Kidney (tissue), 13 donors: ENCODE measurements at regions not wholly inside any gene's neighbourhood (a gene's known extent, or its start where the extent isn't known, plus 50 kb on each side); places are given as distances from the start of the nearest gene placed in this dataset.

Experiments
- DNase-seq, 5 donors: peaks; one replicate each; pipeline ENCODE4 v3.0.0-alpha.2; 2013 to 2020
- FAIRE-seq: peaks from 2 replicates; lab custom pipeline; 2012; peaks lifted over from hg19 to GRCh38; lab: Jason Lieb, UNC
- H3K27ac ChIP-seq, 2 donors: one replicate each; pipeline ENCODE4 v1.7.0; 2013; ENCODE audit warnings: low read depth in 2 of 2, low read length in 2 of 2, inconsistent platforms in 1 of 2
- H3K27me3 ChIP-seq: one replicate; pipeline ENCODE4 v1.7.1; 2013; ENCODE audit warnings: low read length, inconsistent platforms; ENCODE audit not compliant: control insufficient read depth, insufficient read depth
- H3K36me3 ChIP-seq, 3 donors: one replicate each; pipeline versions ENCODE4 v1.7.0 to v1.7.1; 2013; ENCODE audit warnings: low read length in 3 of 3, control low read depth in 1 of 3, inconsistent platforms in 1 of 3; ENCODE audit not compliant: insufficient read depth in 3 of 3, control insufficient read depth in 2 of 3
- H3K4me1 ChIP-seq, 3 donors: one replicate each; pipeline versions ENCODE4 v1.7.0 to v1.7.1; 2013; ENCODE audit warnings: low read length in 3 of 3, inconsistent platforms in 1 of 3, low read depth in 1 of 3; ENCODE audit not compliant: control insufficient read depth in 2 of 3, insufficient read depth in 2 of 3
- H3K4me3 ChIP-seq, 3 donors: one replicate each; pipeline versions ENCODE4 v1.7.0 to v1.8.1; 2013; ENCODE audit warnings: low read length in 3 of 3, control low read depth in 1 of 3, inconsistent platforms in 1 of 3
- H3K9ac ChIP-seq, 3 donors: one replicate each; pipeline versions ENCODE4 v1.7.0 to v1.7.1; 2013; ENCODE audit warnings: low read length in 3 of 3, control low read depth in 1 of 3, inconsistent platforms in 1 of 3
- H3K9me3 ChIP-seq, 3 donors: one replicate each; pipeline versions ENCODE4 v1.7.0 to v1.7.1; 2013; ENCODE audit warnings: low read length in 3 of 3, control low read depth in 1 of 3, inconsistent platforms in 1 of 3; ENCODE audit not compliant: control insufficient read depth in 2 of 3, insufficient read depth in 1 of 3
- intact Hi-C: fragments of 100-400 bp; cut with DNase I; formaldehyde crosslinking; loops from one replicate; pipeline ENCODE4 v1.11.1; 2022
- TF ChIP-seq, protein P1 (sequence below): IDR thresholded peaks from 3 replicates; pipeline ENCODE4 v1.5.1; 2012; ENCODE audit warnings: mild to moderate bottlenecking, moderate library complexity, borderline replicate concordance; ENCODE audit not compliant: insufficient read depth; ENCODE audit errors: extremely low read depth
- donor health status: control.
- donor health status: control.
- donor health status: control.
- donor health status: control.
- donor health status: control.
- donor health status: DM: yes; HTN: yes; CAD: no.
- donor health status: Normal renal cell carcinoma (clear cell type).

DNA sequence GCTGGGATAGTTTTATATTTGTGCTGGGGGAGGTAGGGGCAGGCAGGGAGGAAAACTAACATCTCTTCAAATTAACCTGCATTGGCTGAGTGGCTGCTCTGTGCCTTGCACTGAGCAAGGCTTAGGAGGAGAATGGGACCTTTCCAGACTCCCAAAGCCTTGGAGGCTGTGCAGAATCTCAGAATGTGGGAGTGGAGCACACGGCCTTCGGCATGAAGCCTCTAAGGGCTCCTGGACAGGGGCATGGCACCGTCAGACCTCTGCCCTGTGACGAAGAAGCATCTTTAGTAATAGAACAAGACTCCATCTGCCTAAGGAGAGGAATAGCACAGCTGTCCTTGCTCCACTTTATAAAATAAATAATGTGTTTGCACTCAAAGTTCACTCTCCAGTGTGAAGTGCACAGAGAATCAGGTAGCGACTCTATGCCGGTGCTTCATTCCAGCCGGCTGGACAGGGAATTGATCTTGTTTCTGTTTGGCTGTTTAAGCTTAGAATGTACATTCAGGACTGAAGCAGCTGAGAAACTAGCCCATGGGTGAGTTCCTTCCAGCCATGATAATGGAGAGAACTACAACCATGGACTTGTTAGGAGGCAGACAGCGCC, 228.5 kb upstream of the ADAMTS9 start:
- Histone ChIP-seq H3K27me3 (no peaks in the 10 kb centered on the region), H3K27ac (no peak overlapping the region), H3K36me3 (no peaks in the 10 kb centered on the region), H3K9me3 (no peaks in the 10 kb centered on the region), H3K4me3 (no peak overlapping the region), H3K9ac (no peak overlapping the region), H3K4me1 (no peaks in the 10 kb centered on the region)
- FAIRE-seq (no peak), DNase-seq (no peak)
- TF ChIP-seq, protein P1, sequence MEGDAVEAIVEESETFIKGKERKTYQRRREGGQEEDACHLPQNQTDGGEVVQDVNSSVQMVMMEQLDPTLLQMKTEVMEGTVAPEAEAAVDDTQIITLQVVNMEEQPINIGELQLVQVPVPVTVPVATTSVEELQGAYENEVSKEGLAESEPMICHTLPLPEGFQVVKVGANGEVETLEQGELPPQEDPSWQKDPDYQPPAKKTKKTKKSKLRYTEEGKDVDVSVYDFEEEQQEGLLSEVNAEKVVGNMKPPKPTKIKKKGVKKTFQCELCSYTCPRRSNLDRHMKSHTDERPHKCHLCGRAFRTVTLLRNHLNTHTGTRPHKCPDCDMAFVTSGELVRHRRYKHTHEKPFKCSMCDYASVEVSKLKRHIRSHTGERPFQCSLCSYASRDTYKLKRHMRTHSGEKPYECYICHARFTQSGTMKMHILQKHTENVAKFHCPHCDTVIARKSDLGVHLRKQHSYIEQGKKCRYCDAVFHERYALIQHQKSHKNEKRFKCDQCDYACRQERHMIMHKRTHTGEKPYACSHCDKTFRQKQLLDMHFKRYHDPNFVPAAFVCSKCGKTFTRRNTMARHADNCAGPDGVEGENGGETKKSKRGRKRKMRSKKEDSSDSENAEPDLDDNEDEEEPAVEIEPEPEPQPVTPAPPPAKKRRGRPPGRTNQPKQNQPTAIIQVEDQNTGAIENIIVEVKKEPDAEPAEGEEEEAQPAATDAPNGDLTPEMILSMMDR = no peak
- intact Hi-C loops = no loop called here

DNA sequence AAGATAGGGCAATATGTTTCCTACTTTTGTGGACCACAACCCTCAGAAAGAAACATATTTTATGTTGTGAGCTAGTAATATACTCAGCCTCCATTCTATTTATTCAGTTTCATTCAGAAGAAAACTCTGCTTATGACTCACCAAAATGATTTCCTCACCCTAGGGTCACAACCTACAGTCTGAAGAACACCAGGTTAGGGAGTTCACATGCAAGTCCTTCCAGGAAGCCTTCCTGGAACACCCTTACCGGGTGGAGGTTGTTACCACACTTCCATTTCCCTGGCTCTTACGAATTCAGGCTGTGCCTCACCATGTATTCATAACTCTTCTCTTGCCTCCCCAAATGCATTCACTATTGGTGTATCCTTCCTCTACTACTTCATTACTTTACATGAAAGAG, 228.0 kb upstream of the ADAMTS9 start:
- Histone ChIP-seq H3K27ac (no peak overlapping the region), H3K4me1 (no peaks in the 10 kb centered on the region)
- FAIRE-seq = no peak

DNA sequence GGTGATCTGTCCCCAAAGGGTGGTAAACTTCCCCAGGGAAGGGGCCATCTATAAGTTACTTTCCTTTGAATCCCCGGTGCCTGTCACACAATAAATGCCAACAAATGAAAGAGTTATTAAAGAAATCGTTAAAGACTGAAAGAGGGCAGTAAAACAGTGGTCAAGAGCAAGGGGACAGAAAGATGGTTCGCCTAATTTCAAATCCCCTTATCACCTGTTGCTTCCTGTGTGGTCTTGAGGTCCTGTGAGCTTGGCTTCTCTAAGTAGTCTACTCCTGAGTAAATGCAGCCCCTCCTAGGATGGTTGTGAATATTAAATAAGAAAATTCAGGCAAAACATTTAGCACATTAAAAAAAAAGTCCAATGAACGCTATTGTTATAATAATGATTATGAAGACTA, 225.7 kb upstream of the ADAMTS9 start:
- Histone ChIP-seq H3K9me3 (no peaks in the 10 kb centered on the region), H3K9ac (no peak overlapping the region)
- no peak for FAIRE-seq

More for the DNA sequence above, 228.0 kb upstream of the ADAMTS9 start:
- H3K36me3 ChIP-seq = no peaks in the 10 kb centered on the region
- H3K27me3 ChIP-seq = no peaks in the 10 kb centered on the region
- no peak overlapping the region for H3K4me3 ChIP-seq
- no peaks in the 10 kb centered on the region for H3K9me3 ChIP-seq
- TF ChIP-seq, protein P1 = no peak
- no peak for DNase-seq
- intact Hi-C loops = no loop called here
- no peak overlapping the region for H3K9ac ChIP-seq

More for the DNA sequence above, 225.7 kb upstream of the ADAMTS9 start:
- Histone ChIP-seq H3K4me1 (no peaks in the 10 kb centered on the region), H3K36me3 (no peaks in the 10 kb centered on the region), H3K27ac (no peak overlapping the region), H3K4me3 (no peak overlapping the region), H3K27me3 (no peaks in the 10 kb centered on the region)
- TF ChIP-seq, protein P1 = no peak
- DNase-seq = no peak
- intact Hi-C loops = loop anchor here (5.0 kb wide), 1 partner anchor 96 kb away; no protein-coding TSS in a partner anchor
